Skeletal muscle cell (primary cell): ENCODE measurements at regions not wholly inside any gene's neighbourhood (a gene's known extent, or its start where the extent isn't known, plus 50 kb on each side); places are given as distances from the start of the nearest gene placed in this dataset.
"Not testable (repeated sequence)": the region's sequence is repeated elsewhere in the genome, so short reads cannot be mapped to it uniquely, and the experiment has no call there.

Source experiments
- DNase-seq: peaks from one replicate; pipeline ENCODE4 v3.0.0-alpha.2; 2010; ENCODE audit warnings: low read depth
- H3K4me3 ChIP-seq: 2 replicates; pipeline ENCODE4 v1.5.1; 2011; ENCODE audit warnings: low read depth, mild to moderate bottlenecking, control low read depth, low read length, moderate library complexity

- no peak for DNase-seq
Observed at GRCh38 chr6:148602136-148602535, 144.7 kb upstream of the UST start.

GRCh38 chr6:148608199-148608951 lies 138.5 kb upstream of the UST start:
- no peak for DNase-seq

More at GRCh38 chr6:148602136-148602535, 144.7 kb upstream of the UST start:
- H3K4me3 ChIP-seq: no peak overlapping the region

GRCh38 chr6:148611213-148611612 lies 135.6 kb upstream of the UST start:
- no peak overlapping the region for H3K4me3 ChIP-seq
- DNase-seq: peak; percentile 68

More at GRCh38 chr6:148608199-148608951, 138.5 kb upstream of the UST start:
- no peak overlapping the region for H3K4me3 ChIP-seq

GRCh38 chr6:148612043-148612442 lies 134.8 kb upstream of the UST start:
- DNase-seq: no peak
- H3K4me3 ChIP-seq: no peak overlapping the region

DNA sequence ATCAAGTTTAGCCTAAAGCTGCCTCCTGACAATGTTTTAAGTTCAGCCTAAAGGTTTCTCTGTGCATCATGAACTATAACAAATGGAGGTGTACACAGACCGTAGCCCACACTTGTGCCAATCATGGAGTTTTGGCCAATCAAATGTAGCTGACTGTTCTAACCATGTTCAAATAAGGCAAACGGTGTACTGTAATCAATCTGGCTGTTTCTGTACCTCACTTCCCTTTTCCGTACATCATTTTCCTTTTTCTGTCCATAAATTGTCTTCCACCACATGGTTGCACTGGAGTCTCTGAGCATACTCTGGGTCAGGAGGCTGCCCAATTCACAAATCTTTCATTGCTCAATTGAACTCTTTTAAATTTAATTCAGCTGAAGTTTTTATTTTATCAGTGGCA lies 132.2 kb upstream of the UST start:
- DNase-seq: no peak
- H3K4me3 ChIP-seq: no peak overlapping the region

DNA sequence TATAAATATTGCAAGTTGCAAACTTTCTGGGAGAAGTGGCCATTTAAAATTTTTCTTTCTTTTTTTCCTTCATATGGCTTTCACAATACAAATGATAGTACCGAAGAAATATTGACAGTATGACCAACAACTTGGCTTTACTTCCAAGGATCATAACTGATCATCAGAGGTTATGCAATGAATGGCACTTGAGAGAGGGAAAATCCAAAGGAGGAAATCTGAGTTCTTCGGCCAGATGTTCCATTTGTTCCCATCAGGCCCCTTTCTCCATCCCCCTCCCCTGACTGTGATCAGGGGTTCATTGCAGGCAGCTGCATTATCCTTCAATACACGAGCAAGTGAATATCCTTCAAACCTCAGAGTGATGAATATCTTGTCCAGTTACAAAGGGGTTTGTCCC lies 130.0 kb upstream of the UST start:
- peak; percentile 46 for DNase-seq
- H3K4me3 ChIP-seq: no peak overlapping the region

GRCh38 chr6:148617530-148617929 lies 129.3 kb upstream of the UST start:
- DNase-seq: no peak

GRCh38 chr6:148619891-148620290 lies 126.9 kb upstream of the UST start:
- DNase-seq: no peak
- no peak overlapping the region for H3K4me3 ChIP-seq

More at GRCh38 chr6:148617530-148617929, 129.3 kb upstream of the UST start:
- no peak overlapping the region for H3K4me3 ChIP-seq

DNA sequence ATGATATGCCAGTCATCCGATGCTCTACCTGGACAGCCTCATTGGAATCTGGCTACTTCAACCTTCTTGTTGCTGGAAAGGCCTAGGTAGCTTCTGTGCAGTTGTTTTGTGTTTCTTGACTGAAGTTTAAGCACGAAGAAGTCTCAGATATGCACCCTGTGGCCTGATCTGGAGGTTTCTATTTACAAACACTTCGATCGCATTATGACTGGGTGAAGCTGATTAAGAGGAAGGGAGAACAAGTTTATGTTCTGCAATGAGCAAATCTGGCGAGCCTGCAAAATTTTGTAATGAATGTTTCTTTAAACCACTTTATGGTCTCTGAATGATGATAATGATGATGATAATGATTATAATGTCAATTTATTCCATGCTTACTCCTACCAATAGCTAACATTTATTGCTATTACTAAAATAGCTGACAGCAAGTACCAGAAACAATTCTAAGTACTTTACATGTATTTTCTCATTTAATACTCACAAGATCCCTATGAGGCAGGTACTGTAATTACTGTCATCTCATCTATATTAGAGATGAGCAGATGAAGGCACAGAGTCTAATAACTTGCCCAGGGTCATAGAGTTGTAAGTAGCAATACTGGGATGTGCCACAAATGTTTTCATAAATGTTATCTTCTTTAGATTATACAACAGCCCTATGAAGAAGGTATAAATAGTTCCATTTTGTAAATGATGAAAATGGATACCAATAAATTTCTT lies 126.1 kb upstream of the UST start:
- DNase-seq: no peak
- H3K4me3 ChIP-seq: no peak overlapping the region

DNA sequence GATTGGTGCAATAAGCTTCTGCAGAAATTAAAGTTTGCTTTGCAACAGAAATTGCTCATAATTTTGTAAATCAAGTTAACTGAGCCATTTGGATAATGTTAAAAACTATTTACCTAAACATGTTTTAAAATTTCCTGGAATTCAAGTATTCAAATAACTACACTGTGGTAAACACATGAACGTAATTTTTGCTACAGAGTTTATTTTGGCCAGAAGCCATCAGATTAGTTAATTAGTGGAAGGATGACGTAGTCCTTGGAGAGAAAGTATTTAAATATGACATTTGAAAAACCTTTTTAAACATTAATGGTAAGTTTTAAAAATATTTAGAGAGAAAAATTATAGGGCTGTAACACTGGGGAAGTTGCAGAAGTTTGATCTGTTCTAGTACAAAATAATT lies 121.2 kb upstream of the UST start:
- DNase-seq: no peak
- no peak overlapping the region for H3K4me3 ChIP-seq

DNA sequence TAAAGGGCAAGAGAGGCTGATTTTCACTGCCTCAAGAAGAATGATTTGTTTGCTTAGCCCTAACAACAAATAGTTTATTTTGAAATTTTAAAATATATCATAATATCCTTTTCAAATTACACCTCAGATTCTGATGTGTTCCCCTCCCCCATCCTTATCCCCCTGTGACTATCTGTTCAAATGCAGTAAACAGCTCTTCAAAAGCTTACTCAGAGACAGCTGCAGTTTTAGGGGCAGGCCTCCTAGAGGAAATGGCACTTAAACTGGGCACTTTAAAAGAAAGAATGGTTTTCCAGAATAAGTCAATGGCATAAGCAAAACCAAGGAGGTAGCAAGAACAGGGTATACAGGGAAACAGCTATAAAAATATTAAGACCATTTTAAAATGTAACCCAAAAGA lies 118.6 kb upstream of the UST start:
- no peak overlapping the region for H3K4me3 ChIP-seq
- no peak for DNase-seq

DNA sequence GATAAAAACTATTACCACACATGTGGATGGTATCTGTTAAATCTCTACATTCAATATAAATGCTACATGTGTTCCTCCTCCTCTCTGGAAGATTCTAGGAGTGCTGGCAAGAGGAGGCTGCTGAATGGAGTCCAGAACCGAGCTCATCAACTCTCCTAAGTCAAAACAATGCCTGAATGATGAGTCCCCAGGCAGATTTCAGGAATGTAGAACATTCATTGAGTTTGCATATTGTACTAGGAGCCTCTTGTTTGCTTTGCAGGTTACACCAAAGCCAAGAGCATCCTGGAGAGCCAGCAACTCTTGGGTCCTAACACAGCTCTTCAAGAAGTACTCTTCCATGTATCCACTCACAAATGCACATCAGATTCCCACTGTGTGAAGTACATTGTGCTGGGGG lies 117.6 kb upstream of the UST start:
- DNase-seq: peak; percentile 58
- H3K4me3 ChIP-seq: no peak overlapping the region

DNA sequence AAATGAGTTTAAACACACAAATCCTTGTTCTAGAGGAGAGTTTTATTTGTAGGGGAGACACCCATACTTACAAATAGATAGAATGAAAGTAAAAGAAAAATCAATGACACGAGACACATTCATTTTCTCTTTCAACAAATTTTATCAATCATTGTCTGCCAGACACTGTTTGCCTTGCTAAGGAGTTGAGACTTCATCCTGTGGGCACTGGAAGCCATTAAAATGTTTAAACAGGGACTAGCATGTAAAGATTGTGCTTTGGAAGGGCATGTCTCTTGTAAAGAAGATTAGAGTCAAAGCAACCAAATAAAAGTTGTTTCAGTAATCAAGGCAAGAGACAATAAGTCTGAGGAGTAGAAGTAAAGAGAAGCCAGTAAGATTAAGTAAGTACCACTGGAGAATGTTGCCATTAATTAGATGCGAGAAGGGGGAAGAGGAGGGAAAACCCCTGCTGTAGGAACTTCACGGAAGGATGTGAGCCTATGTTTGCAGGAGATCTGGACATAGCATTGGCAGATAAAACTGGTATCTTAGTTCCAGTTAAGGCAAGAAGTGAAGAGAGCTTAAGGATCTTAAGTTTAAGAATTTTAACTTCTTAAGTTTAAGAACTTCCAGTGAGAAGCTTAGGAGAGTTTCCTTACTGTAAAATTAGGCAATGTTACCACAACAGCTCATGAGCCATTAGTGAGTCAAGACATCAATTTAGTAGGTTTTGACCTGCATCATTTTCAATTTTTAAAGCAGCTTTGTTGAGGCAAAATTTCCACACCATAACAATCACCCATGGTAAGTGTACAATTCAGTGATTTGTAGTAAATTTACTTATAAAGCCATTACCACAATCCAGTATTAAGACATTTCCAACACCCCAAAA lies 117.0 kb upstream of the UST start:
- peak; percentile 15 for DNase-seq
- no peak overlapping the region for H3K4me3 ChIP-seq

- no peak overlapping the region for H3K4me3 ChIP-seq
- DNase-seq: no peak
Observed at GRCh38 chr6:148635070-148635743, 111.6 kb upstream of the UST start.

DNA sequence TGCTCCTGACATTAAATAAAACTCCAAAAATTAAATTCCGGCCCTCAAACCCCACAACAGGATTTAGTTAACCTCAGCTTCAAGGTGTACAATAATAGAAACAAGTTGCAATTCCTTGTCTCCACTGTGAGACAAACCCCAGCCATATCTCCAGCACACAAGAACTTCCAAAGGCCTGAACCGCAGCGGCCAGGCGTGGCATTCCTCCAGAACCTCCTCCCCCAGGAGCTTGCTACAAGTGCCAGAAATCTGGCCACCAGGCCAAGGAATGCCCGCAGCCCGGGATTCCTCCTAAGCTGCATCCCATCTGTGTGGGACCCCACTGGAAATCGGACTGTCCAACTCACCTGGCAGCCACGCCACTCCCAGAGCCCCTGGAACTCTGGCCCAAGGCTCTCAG lies 105.0 kb upstream of the UST start:
- H3K4me3 ChIP-seq, DNase-seq: not testable (repeated sequence)

GRCh38 chr6:148643208-148643607 lies 103.6 kb upstream of the UST start:
- not testable (repeated sequence) for H3K4me3 ChIP-seq, DNase-seq

DNA sequence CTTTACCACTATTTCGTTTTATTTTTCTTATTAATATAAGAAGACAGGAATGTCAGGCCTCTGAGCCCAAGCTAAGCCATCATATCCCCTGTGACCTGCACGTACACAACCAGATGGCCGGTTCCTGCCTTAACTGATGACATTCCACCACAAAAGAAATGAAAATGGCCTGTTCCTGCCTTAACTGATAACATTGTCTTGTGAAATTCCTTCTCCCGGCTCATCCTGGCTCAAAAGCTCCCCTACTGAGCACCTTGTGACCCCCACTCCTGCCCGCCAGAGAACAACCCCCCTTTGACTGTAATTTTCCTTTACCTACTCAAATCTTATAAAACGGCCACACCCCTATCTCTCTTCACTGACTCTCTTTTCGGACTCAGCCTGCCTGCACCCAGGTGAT lies 101.8 kb upstream of the UST start:
- DNase-seq, H3K4me3 ChIP-seq: not testable (repeated sequence)

- no peak for DNase-seq
Observed at GRCh38 chr6:148648754-148649453, 97.9 kb upstream of the UST start.

GRCh38 chr6:148649454-148649963 lies 97.3 kb upstream of the UST start:
- no peak for DNase-seq
- no peak overlapping the region for H3K4me3 ChIP-seq

More at GRCh38 chr6:148648754-148649453, 97.9 kb upstream of the UST start:
- H3K4me3 ChIP-seq: no peak overlapping the region
